GM13976 (cell line): ENCODE measurements at regions not wholly inside any gene's neighbourhood (a gene's known extent, or its start where the extent isn't known, plus 50 kb on each side); places are given as distances from the start of the nearest gene placed in this dataset.
A peak's percentile ranks its signal among the peaks of the same experiment; 100 is the strongest.

Experiments used
- DNase-seq: peaks from one replicate; pipeline ENCODE4 v3.0.0; 2012; ENCODE audit warnings: low spot score
- in situ Hi-C: fragments of 300-500 bp; cut with MboI; formaldehyde crosslinking; loops from one replicate; pipeline ENCODE4 v1.12.0; 2022; ENCODE audit warnings: low sequenced_read_pairs, mixed read lengths, inconsistent platforms; ENCODE audit not compliant: unreplicated experiment
- TF ChIP-seq, protein P1 (sequence below): IDR thresholded peaks from 2 replicates; pipeline ENCODE4 v1.5.1; 2012; ENCODE audit warnings: borderline replicate concordance, mild to moderate bottlenecking; ENCODE audit not compliant: insufficient read depth; ENCODE audit errors: extremely low read depth, missing control alignments, control extremely low read depth

DNA sequence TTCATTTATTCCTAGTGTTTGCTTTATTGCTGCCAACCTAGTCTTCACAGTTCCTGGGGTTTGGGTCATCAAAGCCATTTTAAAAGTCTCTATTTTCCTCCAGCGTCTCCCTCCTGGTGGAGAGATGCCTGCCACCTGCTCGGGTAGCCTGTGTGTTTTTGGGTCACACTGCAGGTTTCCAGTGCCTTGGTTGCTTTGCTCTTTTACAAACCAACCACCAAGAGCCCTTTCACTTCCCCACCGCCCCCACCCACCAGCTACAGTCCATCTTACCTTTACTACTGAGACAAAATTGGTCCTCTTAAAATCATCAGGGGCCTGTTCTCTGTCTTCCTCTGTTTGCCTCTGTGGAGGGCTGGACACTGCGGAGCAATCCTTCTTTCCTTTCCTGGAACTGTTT, 280.5 kb upstream of the GATB start:
- peak; percentile 27 for DNase-seq
- TF ChIP-seq, protein P1, sequence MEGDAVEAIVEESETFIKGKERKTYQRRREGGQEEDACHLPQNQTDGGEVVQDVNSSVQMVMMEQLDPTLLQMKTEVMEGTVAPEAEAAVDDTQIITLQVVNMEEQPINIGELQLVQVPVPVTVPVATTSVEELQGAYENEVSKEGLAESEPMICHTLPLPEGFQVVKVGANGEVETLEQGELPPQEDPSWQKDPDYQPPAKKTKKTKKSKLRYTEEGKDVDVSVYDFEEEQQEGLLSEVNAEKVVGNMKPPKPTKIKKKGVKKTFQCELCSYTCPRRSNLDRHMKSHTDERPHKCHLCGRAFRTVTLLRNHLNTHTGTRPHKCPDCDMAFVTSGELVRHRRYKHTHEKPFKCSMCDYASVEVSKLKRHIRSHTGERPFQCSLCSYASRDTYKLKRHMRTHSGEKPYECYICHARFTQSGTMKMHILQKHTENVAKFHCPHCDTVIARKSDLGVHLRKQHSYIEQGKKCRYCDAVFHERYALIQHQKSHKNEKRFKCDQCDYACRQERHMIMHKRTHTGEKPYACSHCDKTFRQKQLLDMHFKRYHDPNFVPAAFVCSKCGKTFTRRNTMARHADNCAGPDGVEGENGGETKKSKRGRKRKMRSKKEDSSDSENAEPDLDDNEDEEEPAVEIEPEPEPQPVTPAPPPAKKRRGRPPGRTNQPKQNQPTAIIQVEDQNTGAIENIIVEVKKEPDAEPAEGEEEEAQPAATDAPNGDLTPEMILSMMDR = no peak
- in situ Hi-C loops = no loop called here

DNA sequence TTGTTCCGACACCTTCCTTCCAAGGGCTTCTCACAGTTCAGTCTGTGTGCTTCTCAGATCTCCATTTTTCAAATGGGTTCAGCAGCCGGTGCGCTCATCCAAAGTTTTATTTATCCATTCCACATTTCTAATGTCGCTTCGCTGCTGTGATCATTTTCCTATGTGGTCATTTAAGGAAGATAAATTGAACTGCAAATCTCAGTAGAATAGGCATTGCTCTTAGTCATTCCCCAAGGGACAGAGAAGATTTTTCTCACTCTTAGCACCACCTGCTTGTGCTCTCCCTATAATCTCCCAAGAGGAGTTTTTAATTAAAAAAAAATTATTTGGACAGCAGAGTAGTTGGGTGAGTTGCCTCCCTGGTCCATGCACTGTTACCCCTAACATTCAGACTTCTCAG, 278.9 kb upstream of the GATB start:
- TF ChIP-seq, protein P1 = no peak
- DNase-seq = no peak
- in situ Hi-C loops = no loop called here

DNA sequence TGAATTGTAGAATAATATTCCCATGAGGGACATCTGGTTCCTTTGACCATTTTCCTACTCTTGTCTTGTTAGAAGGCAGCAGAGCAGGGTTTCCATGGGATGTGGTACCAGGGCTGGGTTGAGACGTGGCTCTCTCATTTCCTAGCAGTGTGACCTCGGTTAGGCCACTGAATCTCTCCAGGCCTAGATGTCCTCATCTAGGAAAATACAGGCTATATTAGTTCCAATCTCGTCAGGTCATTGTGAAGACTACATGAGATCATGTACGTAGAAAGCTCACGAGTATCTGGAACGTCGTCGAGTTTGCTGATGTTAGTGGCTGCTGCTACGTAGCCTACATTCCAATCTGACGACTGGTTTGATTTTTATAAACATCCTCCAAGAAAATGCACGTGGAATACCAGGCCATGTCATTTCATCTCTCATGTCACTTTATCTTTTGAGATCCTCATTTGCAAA, 278.2 kb upstream of the GATB start:
- DNase-seq = no peak
- in situ Hi-C loops = no loop called here
- TF ChIP-seq, protein P1 = no peak

DNA sequence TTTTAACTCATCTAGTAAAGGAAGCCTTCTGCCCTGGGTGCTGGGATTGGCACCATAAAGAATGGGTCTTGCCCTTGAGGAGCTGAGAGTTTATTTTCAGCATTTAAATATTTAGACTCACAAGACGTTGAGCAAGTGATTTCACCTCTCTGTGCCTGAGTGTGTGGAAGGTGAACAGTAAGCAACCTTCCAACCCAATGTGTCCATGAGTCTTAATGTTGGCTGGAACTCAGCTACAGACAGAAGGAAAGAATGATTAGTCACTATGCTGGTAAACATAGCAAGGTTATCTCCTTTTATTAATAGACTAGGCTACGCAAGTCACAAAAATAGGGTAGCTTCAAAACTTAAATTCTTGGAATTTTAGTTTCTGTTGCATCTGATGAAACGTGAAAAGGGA, 277.4 kb upstream of the GATB start:
- no peak for DNase-seq
- in situ Hi-C loops = no loop called here
- TF ChIP-seq, protein P1 = no peak

DNA sequence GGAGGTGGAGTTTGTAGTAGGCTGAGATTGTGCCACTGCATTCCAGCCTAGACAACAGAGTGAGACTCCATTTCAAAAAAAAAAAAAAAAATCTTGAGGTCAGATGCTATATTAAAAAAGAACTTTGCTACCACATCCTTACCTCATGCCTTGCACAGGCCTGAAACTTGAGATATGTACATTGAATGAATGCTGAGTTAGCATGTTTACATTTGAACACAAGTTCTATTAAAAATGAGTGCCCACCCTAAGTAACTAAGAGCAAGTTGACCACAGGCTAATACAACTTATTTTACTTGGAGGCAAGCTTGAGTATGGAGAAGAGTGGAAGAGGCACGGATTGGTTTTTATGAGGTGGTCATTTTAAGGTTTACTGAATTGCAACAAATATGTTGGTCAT, 276.6 kb upstream of the GATB start:
- DNase-seq = no peak
- TF ChIP-seq, protein P1 = no peak
- in situ Hi-C loops = no loop called here

DNA sequence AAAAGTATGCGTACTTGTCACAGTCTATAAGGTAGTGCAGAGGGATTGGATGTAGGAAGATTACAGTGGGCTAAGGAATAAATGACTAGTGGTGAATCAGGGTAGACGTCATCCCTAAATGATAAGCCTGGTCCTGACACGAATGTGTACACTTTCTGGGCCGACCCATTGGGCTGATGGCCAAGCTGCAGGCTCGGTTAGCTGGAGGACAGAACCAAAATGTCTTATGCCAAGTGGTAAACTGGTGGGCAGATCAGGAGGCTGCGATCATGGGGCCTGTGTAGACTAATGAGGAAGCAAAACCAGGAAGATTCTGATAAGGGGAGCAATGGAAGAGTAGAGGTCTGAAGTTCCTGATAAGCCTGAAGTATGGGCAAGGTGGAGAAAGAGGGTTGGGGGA, 272.8 kb upstream of the GATB start:
- in situ Hi-C loops = no loop called here
- no peak for DNase-seq
- TF ChIP-seq, protein P1 = no peak

DNA sequence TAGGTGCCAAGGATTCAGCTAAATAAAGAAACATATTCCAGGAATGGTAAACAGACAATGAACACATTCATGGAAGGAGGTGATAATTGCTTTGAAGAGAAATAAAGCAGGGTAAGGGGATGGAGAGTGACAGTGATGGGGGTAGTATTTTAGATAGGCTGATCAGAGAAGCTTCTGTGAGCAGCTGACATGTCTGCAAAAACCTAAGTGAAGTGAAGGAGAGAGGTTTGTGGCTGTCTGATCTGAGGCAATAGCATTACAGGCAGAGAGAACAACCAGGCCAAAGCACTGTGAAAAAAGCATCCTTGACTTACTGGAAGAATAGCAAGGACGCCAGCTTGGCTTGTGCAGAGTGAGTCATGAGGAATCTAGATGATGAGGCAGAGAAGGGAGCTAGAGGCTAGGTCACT, 271.9 kb upstream of the GATB start:
- TF ChIP-seq, protein P1 = no peak
- in situ Hi-C loops = no loop called here
- no peak for DNase-seq
